Neural progenitor cell (in vitro differentiated cells): ENCODE measurements at regions not wholly inside any gene's neighbourhood (a gene's known extent, or its start where the extent isn't known, plus 50 kb on each side); places are given as distances from the start of the nearest gene placed in this dataset.

Source experiments
- DNase-seq: peaks from one replicate; pipeline ENCODE4 v3.0.0-alpha.2; 2016; ENCODE audit warnings: low spot score
- H2AFZ ChIP-seq: fragments of 200-600 bp; sonication (generic); replicated peaks from 2 replicates; pipeline ENCODE4 v1.6.1; 2016; ENCODE audit warnings: antibody characterized with exemption
- H3F3A ChIP-seq: fragments of 200-600 bp; sonication (generic); 2 replicates; pipeline ENCODE4 v1.6.1; 2016; ENCODE audit warnings: antibody characterized with exemption, low read depth
- H3K27ac ChIP-seq: fragments of 200-600 bp; sonication (generic); 2 replicates; pipeline ENCODE4 v1.5.1; 2016; ENCODE audit warnings: mild to moderate bottlenecking
- H3K27me3 ChIP-seq: fragments of 200-600 bp; sonication (generic); 2 replicates; pipeline ENCODE4 v1.6.1; 2016; ENCODE audit warnings: mild to moderate bottlenecking, moderate library complexity
- H3K36me3 ChIP-seq: fragments of 200-600 bp; sonication (generic); 2 replicates; pipeline ENCODE4 v1.5.1; 2016
- H3K4me1 ChIP-seq: fragments of 200-600 bp; sonication (generic); 2 replicates; pipeline ENCODE4 v1.6.1; 2016; ENCODE audit warnings: mixed run types
- H3K4me2 ChIP-seq: fragments of 200-600 bp; sonication (generic); 2 replicates; pipeline ENCODE4 v1.6.1; 2016
- H3K4me3 ChIP-seq: fragments of 200-600 bp; sonication (generic); 2 replicates; pipeline ENCODE4 v1.5.1; 2016
- H3K79me2 ChIP-seq: fragments of 200-600 bp; sonication (generic); 2 replicates; pipeline ENCODE4 v1.6.1; 2016; ENCODE audit warnings: low read depth
- H3K9ac ChIP-seq: fragments of 200-600 bp; sonication (generic); 2 replicates; pipeline ENCODE4 v1.6.1; 2016
- H3K9me3 ChIP-seq: fragments of 200-600 bp; sonication (generic); 2 replicates; pipeline ENCODE4 v1.5.1; 2016; ENCODE audit warnings: low read depth
- H4K20me1 ChIP-seq: fragments of 200-600 bp; sonication (generic); 2 replicates; pipeline ENCODE4 v1.6.1; 2016; ENCODE audit warnings: low read depth
- H3K27ac Mint-ChIP-seq: 3 replicates; pipeline ENCODE4 v1.8.0; 2021; ENCODE audit warnings: mixed read lengths
- H3K27me3 Mint-ChIP-seq: 2 replicates; pipeline ENCODE4 v1.8.0; 2022; ENCODE audit warnings: low read depth, mild to moderate bottlenecking, inconsistent platforms, moderate library complexity, mixed read lengths; ENCODE audit not compliant: insufficient read depth
- H3K36me3 Mint-ChIP-seq: 3 replicates; pipeline ENCODE4 v1.8.0; 2021; ENCODE audit warnings: mixed read lengths
- H3K4me1 Mint-ChIP-seq: 3 replicates; pipeline ENCODE4 v1.8.0; 2021; ENCODE audit warnings: mixed read lengths
- H3K4me3 Mint-ChIP-seq: 3 replicates; pipeline ENCODE4 v1.8.0; 2021; ENCODE audit warnings: mild to moderate bottlenecking, moderate library complexity, mixed read lengths
- H3K9me3 Mint-ChIP-seq: 3 replicates; pipeline ENCODE4 v1.8.0; 2020; ENCODE audit warnings: mixed read lengths
- CTCF ChIP-seq: fragments of 200-600 bp; sonication (generic); IDR thresholded peaks from 2 replicates; pipeline ENCODE4 v1.5.1; 2017; ENCODE audit warnings: antibody characterized with exemption, mild to moderate bottlenecking
- EZH2 ChIP-seq: fragments of 200-600 bp; sonication (generic); IDR thresholded peaks from 2 replicates; pipeline ENCODE4 v1.6.1; 2017; ENCODE audit warnings: antibody characterized with exemption, mild to moderate bottlenecking, moderate library complexity
- EZH2phosphoT487 ChIP-seq: fragments of 200-600 bp; sonication (generic); IDR thresholded peaks from 2 replicates; pipeline ENCODE4 v1.6.1; 2017; ENCODE audit warnings: antibody characterized with exemption

DNA sequence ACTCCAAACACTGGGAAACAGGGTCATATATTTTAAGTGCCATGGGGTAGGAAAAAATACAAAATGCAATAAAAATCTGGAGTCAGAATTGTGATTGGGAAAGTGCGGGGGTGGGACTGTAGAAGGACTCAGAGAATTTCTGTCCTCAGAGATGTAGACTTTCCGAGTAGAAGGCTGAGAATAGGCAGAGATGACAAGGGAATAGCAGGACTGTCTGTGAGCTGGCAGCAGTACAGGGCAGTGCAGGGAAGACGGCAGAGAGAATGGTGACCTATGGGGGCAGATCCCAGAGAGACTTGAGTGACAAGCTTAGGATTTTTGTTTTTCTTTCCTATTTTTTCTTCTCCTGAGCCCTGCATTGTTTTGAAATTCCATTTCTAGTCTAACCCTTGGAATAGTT lies 127.6 kb downstream of the SLC16A9 start:
- Mint-ChIP-seq H3K4me1 (no peaks in the 10 kb centered on the region), H3K4me3 (no peak overlapping the region), H3K27ac (no peak overlapping the region), H3K36me3 (no peaks in the 10 kb centered on the region), H3K9me3 (no peaks in the 10 kb centered on the region), H3K27me3 (peaks cover 2% of the 10 kb centered on the region)
- H3K4me2 ChIP-seq = no peak overlapping the region
- H3K79me2 ChIP-seq = no peaks in the 10 kb centered on the region
- no peak overlapping the region for H2AFZ ChIP-seq
- H3K27ac ChIP-seq = no peak overlapping the region
- no peak for DNase-seq
- H3K36me3 ChIP-seq = no peaks in the 10 kb centered on the region
- no peaks in the 10 kb centered on the region for H4K20me1 ChIP-seq
- peaks cover 5% of the 10 kb centered on the region for H3K4me1 ChIP-seq
- no peak overlapping the region for H3K4me3 ChIP-seq
- TF ChIP-seq EZH2 (no peak), CTCF (no peak), EZH2phosphoT487 (no peak)
- H3K9ac ChIP-seq = no peak overlapping the region
- H3K27me3 ChIP-seq = no peaks in the 10 kb centered on the region
- H3F3A ChIP-seq = no peaks in the 10 kb centered on the region
- no peaks in the 10 kb centered on the region for H3K9me3 ChIP-seq

DNA sequence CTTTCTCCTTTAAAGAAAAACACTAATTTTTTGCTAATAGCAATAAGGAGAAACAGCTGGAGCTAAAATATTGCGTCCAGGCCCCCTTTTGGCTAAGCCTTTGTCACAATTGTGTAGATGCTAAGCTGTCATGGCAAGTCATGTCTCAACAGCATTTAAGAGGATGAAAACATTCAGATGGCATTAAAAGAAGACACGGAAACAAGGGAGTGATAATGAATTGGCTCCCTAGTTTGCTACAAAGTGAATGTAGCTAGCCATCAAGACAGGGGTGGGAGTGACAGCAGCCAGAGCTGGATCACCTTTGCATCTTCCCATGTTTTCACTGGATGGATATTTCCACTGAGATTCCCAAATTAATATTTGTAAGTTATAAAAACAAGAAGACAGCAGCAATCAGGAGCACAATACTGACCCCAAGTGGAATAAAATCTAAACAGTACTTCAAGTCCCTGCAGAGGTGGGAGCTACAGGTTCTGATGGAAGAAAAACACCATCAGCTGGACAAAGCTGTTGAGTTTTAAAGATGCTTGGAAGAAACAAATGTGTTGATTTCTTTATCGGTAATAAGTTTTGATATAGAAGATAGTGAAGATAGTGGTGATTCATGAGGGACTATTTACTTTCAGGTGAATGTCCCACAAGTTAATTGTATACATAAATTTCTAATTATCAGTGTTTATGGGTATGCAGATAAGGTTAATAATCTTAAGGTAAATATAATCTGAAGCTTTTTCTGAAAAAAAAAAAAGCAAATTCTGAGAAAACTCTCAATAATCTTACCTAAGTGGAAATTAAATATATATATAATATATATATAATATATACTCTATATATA lies 129.4 kb downstream of the SLC16A9 start:
- Mint-ChIP-seq H3K4me1 (no peaks in the 10 kb centered on the region), H3K27ac (no peak overlapping the region), H3K36me3 (no peaks in the 10 kb centered on the region), H3K9me3 (no peaks in the 10 kb centered on the region), H3K4me3 (no peak overlapping the region), H3K27me3 (peaks cover 2% of the 10 kb centered on the region)
- H3F3A ChIP-seq = no peaks in the 10 kb centered on the region
- H3K27ac ChIP-seq = no peak overlapping the region
- no peaks in the 10 kb centered on the region for H3K79me2 ChIP-seq
- no peaks in the 10 kb centered on the region for H3K36me3 ChIP-seq
- peak; percentile 67 for TF ChIP-seq CTCF
- TF ChIP-seq EZH2 = no peak
- TF ChIP-seq EZH2phosphoT487 = no peak
- H3K27me3 ChIP-seq = no peaks in the 10 kb centered on the region
- peaks cover 5% of the 10 kb centered on the region for H3K4me1 ChIP-seq
- H2AFZ ChIP-seq = peak overlapping the region; percentile 11
- DNase-seq = peak; percentile 33
- no peaks in the 10 kb centered on the region for H3K9me3 ChIP-seq
- H3K9ac ChIP-seq = no peak overlapping the region
- H3K4me2 ChIP-seq = no peak overlapping the region
- H4K20me1 ChIP-seq = no peaks in the 10 kb centered on the region
- H3K4me3 ChIP-seq = no peak overlapping the region

GRCh38 chr10:59578741-59579140 lies 130.9 kb downstream of the SLC16A9 start:
- Histone ChIP-seq H3K9me3 (no peaks in the 10 kb centered on the region), H2AFZ (no peak overlapping the region), H3K4me2 (no peak overlapping the region), H3K4me1 (peaks cover 5% of the 10 kb centered on the region), H3K9ac (no peak overlapping the region), H3K36me3 (no peaks in the 10 kb centered on the region), H3K79me2 (no peaks in the 10 kb centered on the region), H3K27me3 (no peaks in the 10 kb centered on the region), H3F3A (no peaks in the 10 kb centered on the region), H3K4me3 (no peak overlapping the region), H3K27ac (no peak overlapping the region), H4K20me1 (no peaks in the 10 kb centered on the region)
- TF ChIP-seq EZH2phosphoT487 (no peak), EZH2 (no peak), CTCF (no peak)
- no peaks in the 10 kb centered on the region for H3K4me1 Mint-ChIP-seq
- H3K9me3 Mint-ChIP-seq = no peaks in the 10 kb centered on the region
- peaks cover 2% of the 10 kb centered on the region for H3K27me3 Mint-ChIP-seq
- H3K27ac Mint-ChIP-seq = no peak overlapping the region
- DNase-seq = no peak
- no peak overlapping the region for H3K4me3 Mint-ChIP-seq
- H3K36me3 Mint-ChIP-seq = no peaks in the 10 kb centered on the region
